K562 (cell line): ENCODE measurements at regions not wholly inside any gene's neighbourhood (a gene's known extent, or its start where the extent isn't known, plus 50 kb on each side); places are given as distances from the start of the nearest gene placed in this dataset.

Experiments used
- ATAC-seq: fragments of 200-7000 bp; cut with Tn5 transposase; 3 replicates; pipeline ENCODE4 v1.9.1; 2020; ENCODE audit warnings: moderate library complexity
- BruUV-seq: library from RNA; stranded (reverse); fragments of 400-500 nt; replicated peaks from 2 replicates; lab custom pipeline; 2021; lab: Mats Ljungman, UMichigan
- CTCF ChIA-PET: fragments of 300-600 bp; formaldehyde crosslinking; extraction: SDS; loops from one replicate; lab custom pipeline; 2021; ENCODE audit warnings: low intra/inter-chr PET ratio; lab: Yijun Ruan, JAX
- POLR2A ChIA-PET: fragments of 300-600, 350-650 bp; sonication (Branson Sonifier 250); formaldehyde crosslinking; extraction: SDS; loops from one replicate; lab custom pipeline; 2021; ENCODE audit warnings: antibody characterized with exemption, inconsistent platforms; lab: Yijun Ruan, JAX
- DNase-seq, 4 experiments: peaks; one replicate each; pipeline versions ENCODE4 v3.0.0 to v3.0.0-alpha.2; 2011 to 2018; ENCODE audit warnings: low spot score in 3 of 4, mixed read lengths in 3 of 4; ENCODE audit errors: extremely low read depth in 1 of 4
- FAIRE-seq: peaks from 2 replicates; lab custom pipeline; 2011; peaks lifted over from hg19 to GRCh38; lab: Jason Lieb, UNC
- H2AFZ ChIP-seq: 2 replicates; pipeline ENCODE4 v1.6.0; 2011; ENCODE audit warnings: low read depth, low read length, control low read depth, inconsistent platforms
- H3K27ac ChIP-seq: fragments of 200-600 bp; 3 replicates; pipeline ENCODE4 v1.8.0; 2011; ENCODE audit warnings: low read depth, mild to moderate bottlenecking, control low read depth, inconsistent platforms, low read length, moderate library complexity, mixed read lengths; ENCODE audit errors: extremely low read depth
- H3K27me3 ChIP-seq, 2 experiments: fragments of 300-600 bp in 1 of 2; 2 replicates in 1 of 2; 3 replicates in 1 of 2; pipeline versions ENCODE4 v1.6.0 to v1.8.0; 2011; ENCODE audit warnings: inconsistent platforms in 2 of 2, low read length in 2 of 2, mild to moderate bottlenecking in 1 of 2, mixed read lengths in 1 of 2, moderate library complexity in 1 of 2; ENCODE audit not compliant: control insufficient read depth in 2 of 2, insufficient read depth in 2 of 2
- H3K36me3 ChIP-seq: fragments of 300-600 bp; 3 replicates; pipeline ENCODE4 v1.8.0; 2011; ENCODE audit warnings: mild to moderate bottlenecking, low read length, inconsistent platforms; ENCODE audit not compliant: control insufficient read depth, insufficient read depth
- H3K4me1 ChIP-seq, 2 experiments: fragments of 200-600 bp in 1 of 2; replicated peaks in 1 of 2; 2 replicates in 1 of 2; 3 replicates in 1 of 2; pipeline versions ENCODE4 v1.5.1 to v1.8.0; 2011; ENCODE audit warnings: inconsistent platforms in 2 of 2, low read length in 2 of 2, mild to moderate bottlenecking in 1 of 2, mixed read lengths in 1 of 2, moderate library complexity in 1 of 2; ENCODE audit not compliant: control insufficient read depth in 2 of 2, insufficient read depth in 2 of 2
- H3K4me2 ChIP-seq: 2 replicates; pipeline ENCODE4 v1.6.1; 2011; ENCODE audit warnings: low read length, control low read depth, inconsistent platforms, mixed read lengths; ENCODE audit not compliant: insufficient read depth
- H3K4me3 ChIP-seq: fragments of 200-600 bp; sonication (generic), shearing (Covaris generic); 2 replicates; pipeline ENCODE4 v1.5.1; 2016; ENCODE audit warnings: control low read depth, inconsistent platforms
- H3K79me2 ChIP-seq: fragments of 200-600 bp; 3 replicates; pipeline ENCODE4 v1.8.0; 2011; ENCODE audit warnings: low read length, inconsistent platforms; ENCODE audit not compliant: control insufficient read depth, insufficient read depth
- H3K9ac ChIP-seq, 2 experiments: 2 replicates each; pipeline versions ENCODE4 v1.6.0 to v1.6.1; 2011; ENCODE audit warnings: low read depth in 2 of 2, low read length in 2 of 2, control low read depth in 1 of 2, inconsistent platforms in 1 of 2, mild to moderate bottlenecking in 1 of 2, mixed read lengths in 1 of 2; ENCODE audit not compliant: insufficient read depth in 1 of 2
- H3K9me1 ChIP-seq: one replicate; pipeline ENCODE4 v1.6.0; 2011; ENCODE audit warnings: inconsistent platforms, mild to moderate bottlenecking, low read length, moderate library complexity; ENCODE audit not compliant: control insufficient read depth, insufficient read depth
- H3K9me3 ChIP-seq: replicated peaks from 2 replicates; pipeline ENCODE4 v1.5.1; 2011; ENCODE audit warnings: low read depth, low read length, inconsistent platforms; ENCODE audit not compliant: control insufficient read depth, insufficient read depth
- H4K20me1 ChIP-seq: replicated peaks from 2 replicates; pipeline ENCODE4 v1.6.1; 2011; ENCODE audit warnings: low read length, inconsistent platforms, mixed read lengths; ENCODE audit not compliant: control insufficient read depth, insufficient read depth
- HDAC1 ChIP-seq, 2 experiments: fragments of 450-650 bp; IDR thresholded peaks; 2 replicates each; pipeline ENCODE4 v1.6.1; 2016 to 2017; ENCODE audit warnings: inconsistent platforms in 1 of 2, mild to moderate bottlenecking in 1 of 2, moderate library complexity in 1 of 2
- KAT2B ChIP-seq: IDR thresholded peaks from one replicate; pipeline ENCODE4 v1.6.1; 2012; ENCODE audit warnings: low read depth, mild to moderate bottlenecking, control low read depth, inconsistent platforms, low read length, moderate library complexity
- KLF1 ChIP-seq: fragments of 450-650 bp; IDR thresholded peaks from 2 replicates; pipeline ENCODE4 v1.6.1; 2016; ENCODE audit warnings: missing genetic modification characterization, missing compliant biosample characterization
- KLF6 ChIP-seq: fragments of 250-450 bp; sonication (Bioruptor Pico); IDR thresholded peaks from 2 replicates; pipeline ENCODE4 v1.4.0; 2020; ENCODE audit warnings: mild to moderate bottlenecking, moderate library complexity, borderline replicate concordance
- LCOR ChIP-seq: sonication (generic); formaldehyde crosslinking; IDR thresholded peaks from 2 replicates; pipeline ENCODE4 v1.8.0; 2022; ENCODE audit warnings: mild to moderate bottlenecking, missing genetic modification reagents
- WGBS: fragments of 100-300 bp; shearing (Covaris generic); methylation state at CpG from one replicate; pipeline ENCODE4 v1.1.6; 2016; ENCODE audit warnings: low coverage, mixed read lengths; ENCODE audit not compliant: insufficient coverage; ENCODE audit errors: missing lambda C conversion rate; 5-methylcytosine and 5-hydroxymethylcytosine counted together
- in situ Hi-C: fragments of 300-500 bp; cut with MboI; formaldehyde crosslinking; loops from 4 replicates; pipeline ENCODE4 v1.15.0; 2018; ENCODE audit warnings: inconsistent platforms, mixed read lengths
- intact Hi-C: fragments of 100-400 bp; cut with micrococcal nuclease; formaldehyde crosslinking; loops from 2 replicates; pipeline ENCODE4 v1.14.2; 2022
- TF ChIP-seq, protein P1 (sequence below): IDR thresholded peaks from 2 replicates; pipeline ENCODE4 v1.6.1; 2012; ENCODE audit warnings: low read depth, low read length, improper control_type of control experiment, borderline replicate concordance
- TF ChIP-seq, protein P2 (sequence below): fragments of 450-650 bp; formaldehyde crosslinking; IDR thresholded peaks from 2 replicates; pipeline ENCODE4 v1.4.0; 2020; ENCODE audit warnings: mild to moderate bottlenecking, mixed read lengths
- TF ChIP-seq, protein P3 (sequence below): fragments of 450-650 bp; IDR thresholded peaks from 2 replicates; pipeline ENCODE4 v1.6.1; 2016; ENCODE audit warnings: missing biosample characterization, missing genetic modification characterization
- TF ChIP-seq, protein P4 (sequence below): fragments of 450-650 bp; IDR thresholded peaks from 2 replicates; pipeline ENCODE4 v1.6.1; 2018; ENCODE audit not compliant: partially characterized antibody

DNA sequence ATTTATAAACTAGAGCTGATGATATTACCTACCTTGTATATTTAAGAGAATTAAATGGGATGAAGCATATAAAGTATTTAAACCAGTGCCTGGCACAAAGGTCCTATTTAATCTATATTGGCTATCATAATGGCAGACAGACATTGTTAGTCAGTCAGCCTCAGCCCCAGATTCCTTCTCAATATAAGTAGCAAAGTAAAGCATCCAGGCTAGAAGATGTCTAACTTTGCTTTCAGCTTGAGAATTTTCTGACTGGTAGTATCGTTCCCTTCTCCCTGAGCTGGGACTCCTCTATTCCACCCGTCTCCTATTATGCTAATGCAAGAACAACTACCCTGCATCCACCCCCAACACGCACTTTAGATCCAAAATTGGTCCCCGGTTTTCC is 215.7 kb upstream of the SIX2 start (continued):
- TF ChIP-seq, protein P1, sequence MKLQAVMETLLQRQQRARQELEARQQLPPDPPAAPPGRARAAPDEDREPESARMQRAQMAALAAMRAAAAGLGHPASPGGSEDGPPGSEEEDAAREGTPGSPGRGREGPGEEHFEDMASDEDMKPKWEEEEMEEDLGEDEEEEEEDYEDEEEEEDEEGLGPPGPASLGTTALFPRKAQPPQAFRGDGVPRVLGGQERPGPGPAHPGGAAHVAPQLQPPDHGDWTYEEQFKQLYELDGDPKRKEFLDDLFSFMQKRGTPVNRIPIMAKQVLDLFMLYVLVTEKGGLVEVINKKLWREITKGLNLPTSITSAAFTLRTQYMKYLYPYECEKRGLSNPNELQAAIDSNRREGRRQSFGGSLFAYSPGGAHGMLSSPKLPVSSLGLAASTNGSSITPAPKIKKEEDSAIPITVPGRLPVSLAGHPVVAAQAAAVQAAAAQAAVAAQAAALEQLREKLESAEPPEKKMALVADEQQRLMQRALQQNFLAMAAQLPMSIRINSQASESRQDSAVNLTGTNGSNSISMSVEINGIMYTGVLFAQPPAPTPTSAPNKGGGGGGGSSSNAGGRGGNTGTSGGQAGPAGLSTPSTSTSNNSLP = no peak
- TF ChIP-seq KAT2B (no peak), KLF1 (tag) (no peak)

DNA sequence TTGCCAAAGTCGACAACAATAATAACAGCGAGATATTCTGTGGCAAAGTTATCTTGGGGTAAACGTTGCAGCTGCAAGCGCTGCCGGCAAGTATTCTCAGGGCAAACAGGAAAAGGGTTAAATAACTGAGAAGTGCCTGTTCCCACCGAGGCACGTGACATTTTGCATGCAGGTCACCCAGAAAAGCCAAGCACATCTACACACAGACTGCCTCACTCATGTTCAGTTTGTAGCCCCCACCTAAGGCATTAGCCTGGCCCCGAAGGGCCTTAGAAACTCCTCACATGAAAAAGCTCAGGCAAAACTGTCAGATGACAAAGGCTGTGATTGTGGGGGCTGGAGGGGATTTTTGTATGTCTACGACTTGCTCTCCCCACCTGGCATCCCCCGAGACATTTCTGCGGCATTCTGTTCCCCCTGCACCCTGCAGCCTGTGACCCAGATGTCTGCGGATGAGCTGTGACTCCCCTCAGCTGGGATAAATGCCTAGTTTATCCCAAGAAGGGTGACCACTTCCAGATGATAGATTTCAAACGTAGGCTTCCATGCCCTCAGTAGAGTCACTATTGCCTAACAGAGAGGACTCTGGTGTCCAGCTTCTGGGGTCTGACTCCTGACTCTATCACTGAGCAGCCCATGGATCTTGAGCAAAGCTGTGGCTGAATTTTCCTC is 215.2 kb upstream of the SIX2 start:
- no TSS peak for BruUV-seq
- peaks cover 9 to 33% of the 10 kb centered on the region in 2 experiments; a peak in 4 of 5 replicates for H3K27me3 ChIP-seq
- WGBS = under 1% methylated on average over 13 of the region's 13 CpGs
- no peaks in the 10 kb centered on the region; a peak in 1 of 5 replicates for H3K4me1 ChIP-seq
- POLR2A ChIA-PET = interaction anchor here (1.5 kb wide), 1 partner anchor 11 kb away, joined by 3 read pairs; no protein-coding TSS in a partner anchor
- no peak overlapping the region for H3K9ac ChIP-seq
- H3K4me2 ChIP-seq = no peak overlapping the region
- no peaks in the 10 kb centered on the region for H3K36me3 ChIP-seq
- H3K4me3 ChIP-seq = no peak overlapping the region
- H4K20me1 ChIP-seq = no peaks in the 10 kb centered on the region
- FAIRE-seq (no peak), DNase-seq (no peak), ATAC-seq (no peak)
- H3K79me2 ChIP-seq = no peaks in the 10 kb centered on the region
- intact Hi-C loops = no loop called here
- TF ChIP-seq KLF6 (CRISPR knock-in tag) = no peak
- TF ChIP-seq LCOR (CRISPR knock-in tag) = no peak
- TF ChIP-seq, protein P2, sequence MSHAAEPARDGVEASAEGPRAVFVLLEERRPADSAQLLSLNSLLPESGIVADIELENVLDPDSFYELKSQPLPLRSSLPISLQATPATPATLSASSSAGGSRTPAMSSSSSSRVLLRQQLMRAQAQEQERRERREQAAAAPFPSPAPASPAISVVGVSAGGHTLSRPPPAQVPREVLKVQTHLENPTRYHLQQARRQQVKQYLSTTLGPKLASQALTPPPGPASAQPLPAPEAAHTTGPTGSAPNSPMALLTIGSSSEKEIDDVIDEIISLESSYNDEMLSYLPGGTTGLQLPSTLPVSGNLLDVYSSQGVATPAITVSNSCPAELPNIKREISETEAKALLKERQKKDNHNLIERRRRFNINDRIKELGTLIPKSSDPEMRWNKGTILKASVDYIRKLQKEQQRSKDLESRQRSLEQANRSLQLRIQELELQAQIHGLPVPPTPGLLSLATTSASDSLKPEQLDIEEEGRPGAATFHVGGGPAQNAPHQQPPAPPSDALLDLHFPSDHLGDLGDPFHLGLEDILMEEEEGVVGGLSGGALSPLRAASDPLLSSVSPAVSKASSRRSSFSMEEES (CRISPR knock-in tag) = no peak
- TF ChIP-seq, protein P3, sequence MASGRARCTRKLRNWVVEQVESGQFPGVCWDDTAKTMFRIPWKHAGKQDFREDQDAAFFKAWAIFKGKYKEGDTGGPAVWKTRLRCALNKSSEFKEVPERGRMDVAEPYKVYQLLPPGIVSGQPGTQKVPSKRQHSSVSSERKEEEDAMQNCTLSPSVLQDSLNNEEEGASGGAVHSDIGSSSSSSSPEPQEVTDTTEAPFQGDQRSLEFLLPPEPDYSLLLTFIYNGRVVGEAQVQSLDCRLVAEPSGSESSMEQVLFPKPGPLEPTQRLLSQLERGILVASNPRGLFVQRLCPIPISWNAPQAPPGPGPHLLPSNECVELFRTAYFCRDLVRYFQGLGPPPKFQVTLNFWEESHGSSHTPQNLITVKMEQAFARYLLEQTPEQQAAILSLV (tag) = no peak
- TF ChIP-seq, protein P4, sequence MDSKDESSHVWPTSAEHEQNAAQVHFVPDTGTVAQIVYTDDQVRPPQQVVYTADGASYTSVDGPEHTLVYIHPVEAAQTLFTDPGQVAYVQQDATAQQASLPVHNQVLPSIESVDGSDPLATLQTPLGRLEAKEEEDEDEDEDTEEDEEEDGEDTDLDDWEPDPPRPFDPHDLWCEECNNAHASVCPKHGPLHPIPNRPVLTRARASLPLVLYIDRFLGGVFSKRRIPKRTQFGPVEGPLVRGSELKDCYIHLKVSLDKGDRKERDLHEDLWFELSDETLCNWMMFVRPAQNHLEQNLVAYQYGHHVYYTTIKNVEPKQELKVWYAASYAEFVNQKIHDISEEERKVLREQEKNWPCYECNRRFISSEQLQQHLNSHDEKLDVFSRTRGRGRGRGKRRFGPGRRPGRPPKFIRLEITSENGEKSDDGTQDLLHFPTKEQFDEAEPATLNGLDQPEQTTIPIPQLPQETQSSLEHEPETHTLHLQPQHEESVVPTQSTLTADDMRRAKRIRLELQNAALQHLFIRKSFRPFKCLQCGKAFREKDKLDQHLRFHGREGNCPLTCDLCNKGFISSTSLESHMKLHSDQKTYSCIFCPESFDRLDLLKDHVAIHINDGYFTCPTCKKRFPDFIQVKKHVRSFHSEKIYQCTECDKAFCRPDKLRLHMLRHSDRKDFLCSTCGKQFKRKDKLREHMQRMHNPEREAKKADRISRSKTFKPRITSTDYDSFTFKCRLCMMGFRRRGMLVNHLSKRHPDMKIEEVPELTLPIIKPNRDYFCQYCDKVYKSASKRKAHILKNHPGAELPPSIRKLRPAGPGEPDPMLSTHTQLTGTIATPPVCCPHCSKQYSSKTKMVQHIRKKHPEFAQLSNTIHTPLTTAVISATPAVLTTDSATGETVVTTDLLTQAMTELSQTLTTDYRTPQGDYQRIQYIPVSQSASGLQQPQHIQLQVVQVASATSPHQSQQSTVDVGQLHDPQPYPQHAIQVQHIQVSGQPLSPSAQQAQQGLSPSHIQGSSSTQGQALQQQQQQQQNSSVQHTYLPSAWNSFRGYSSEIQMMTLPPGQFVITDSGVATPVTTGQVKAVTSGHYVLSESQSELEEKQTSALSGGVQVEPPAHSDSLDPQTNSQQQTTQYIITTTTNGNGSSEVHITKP = no peak
- no peak for TF ChIP-seq HDAC1 (IDR thresholded peaks at IDR 0.05)
- in situ Hi-C loops = no loop called here
- no peak overlapping the region for H3K27ac ChIP-seq
- no peak overlapping the region for H2AFZ ChIP-seq
- H3K9me1 ChIP-seq = no peaks in the 10 kb centered on the region
- CTCF ChIA-PET = no interaction called here
- H3K9me3 ChIP-seq = no peaks in the 10 kb centered on the region
